ENCODE measurements at regions not wholly inside any gene's neighbourhood (a gene's known extent, or its start where the extent isn't known, plus 50 kb on each side); places are given as distances from the start of the nearest gene placed in this dataset.
"Not testable (repeated sequence)": the region's sequence is repeated elsewhere in the genome, so short reads cannot be mapped to it uniquely, and the experiment has no call there.

DNA sequence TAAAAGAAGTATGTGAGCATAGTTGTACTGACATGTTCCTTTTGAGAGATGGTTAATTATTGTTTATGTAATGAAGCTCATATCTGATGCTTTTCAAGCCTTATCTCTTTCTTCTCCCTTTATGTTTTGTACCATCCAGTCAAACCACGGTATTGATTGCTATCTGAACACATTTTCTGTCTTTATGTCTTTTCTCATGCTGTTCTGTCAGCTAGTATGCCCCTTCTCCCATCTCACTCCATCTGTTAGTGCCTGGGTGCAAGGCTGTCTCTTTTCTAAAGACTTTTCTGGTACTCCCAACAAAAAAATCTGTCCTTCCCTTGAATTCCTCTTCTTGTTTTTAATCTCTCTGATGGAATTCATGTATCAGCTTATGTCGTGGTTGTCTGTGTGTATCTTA, 883.8 kb upstream of the IGFBP7 start:
- DNase-seq = no peak

DNA sequence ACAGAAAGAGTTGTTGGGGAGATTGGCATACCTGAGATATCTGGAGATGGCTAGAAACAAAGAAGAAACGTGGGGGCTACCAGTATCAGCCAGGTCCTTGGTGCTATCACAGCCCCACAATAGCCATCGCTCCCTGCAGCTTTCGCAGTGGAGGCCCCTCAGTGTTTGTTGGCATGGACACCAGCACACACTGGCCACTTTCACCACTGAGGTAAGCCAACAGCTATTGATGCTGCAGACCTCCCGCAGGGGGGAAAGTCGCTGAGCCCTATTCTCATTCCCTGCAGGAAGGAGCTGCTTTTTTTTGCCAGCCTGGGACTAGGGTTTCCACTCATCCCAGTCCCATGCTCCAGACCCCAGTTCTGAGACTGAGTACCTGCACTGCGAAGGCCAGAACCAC, 879.2 kb upstream of the IGFBP7 start:
- DNase-seq = no peak

DNA sequence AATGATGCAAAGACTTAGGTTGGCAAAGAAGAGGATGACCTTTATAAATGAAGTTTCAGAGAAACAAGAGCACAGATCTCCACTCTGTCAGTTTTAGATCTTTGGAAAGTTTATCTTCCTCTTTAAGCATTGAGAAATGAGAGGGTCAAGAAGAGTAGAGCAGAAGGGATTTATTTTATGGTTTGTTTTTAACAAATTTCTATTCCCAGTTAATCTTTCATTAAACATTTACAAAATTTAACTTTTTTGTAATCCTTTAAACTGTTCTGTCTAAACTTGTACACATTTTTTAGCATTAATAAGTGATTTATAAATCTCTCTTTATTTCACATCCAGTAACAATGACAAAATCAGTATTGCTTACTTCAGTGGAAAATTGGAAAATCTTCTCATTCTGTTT, 875.0 kb upstream of the IGFBP7 start:
- DNase-seq = no peak

DNA sequence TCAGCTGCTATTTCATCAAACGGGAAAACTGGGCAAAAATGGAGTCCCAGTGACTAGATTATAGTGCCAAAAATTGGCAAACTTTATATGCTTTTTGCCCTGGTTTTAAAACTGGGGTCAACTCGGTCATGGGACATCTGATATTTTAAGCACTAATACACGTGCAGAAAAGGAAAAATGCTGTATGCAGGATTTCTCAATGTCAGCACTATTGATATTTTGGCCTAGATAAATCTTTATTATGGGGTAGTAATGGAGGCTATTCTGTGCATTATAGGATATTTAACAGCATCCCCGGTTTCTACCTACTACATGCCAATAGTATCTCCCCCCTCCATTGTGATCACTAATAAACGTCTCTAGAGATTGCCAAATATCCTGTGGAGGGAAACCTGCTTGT, 870.9 kb upstream of the IGFBP7 start:
- DNase-seq = no peak

DNA sequence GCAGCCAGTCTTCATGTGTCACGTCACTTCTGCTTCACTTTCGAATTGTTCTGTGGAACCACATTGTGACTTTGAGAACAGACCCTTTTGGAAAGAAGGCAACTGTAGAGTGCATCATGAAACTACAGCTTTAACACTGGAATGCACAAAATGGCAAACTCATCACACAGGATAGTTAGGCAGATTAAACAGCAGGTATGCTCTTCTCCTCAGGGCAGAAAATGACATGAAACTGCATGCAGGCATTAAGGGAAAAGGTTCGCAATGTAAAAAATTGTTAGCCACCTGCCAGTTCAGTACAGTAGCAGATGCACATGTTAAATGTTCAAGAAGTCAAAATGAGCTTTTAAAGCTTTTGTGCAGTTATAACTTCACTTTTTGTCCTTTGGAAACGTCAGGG, 864.6 kb upstream of the IGFBP7 start:
- no peak for DNase-seq

DNA sequence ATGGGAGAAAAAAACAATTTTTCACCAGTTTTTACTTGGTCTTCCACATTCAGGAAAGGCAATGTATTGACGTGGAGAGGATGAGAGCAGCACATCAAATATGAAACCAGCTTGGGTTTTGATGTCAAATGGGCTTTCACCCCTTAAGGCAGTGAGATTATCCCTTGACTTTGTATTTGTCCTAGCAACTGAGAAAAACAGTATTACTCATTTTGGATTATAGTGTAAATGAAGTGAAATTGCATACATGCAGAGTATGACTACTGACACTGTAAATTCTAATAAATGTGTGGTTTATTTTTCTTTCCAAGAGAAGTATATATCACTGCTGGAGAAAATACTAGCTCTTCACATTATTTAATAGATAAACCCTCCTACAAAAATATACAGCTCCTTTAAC, 863.6 kb upstream of the IGFBP7 start:
- DNase-seq = no peak

DNA sequence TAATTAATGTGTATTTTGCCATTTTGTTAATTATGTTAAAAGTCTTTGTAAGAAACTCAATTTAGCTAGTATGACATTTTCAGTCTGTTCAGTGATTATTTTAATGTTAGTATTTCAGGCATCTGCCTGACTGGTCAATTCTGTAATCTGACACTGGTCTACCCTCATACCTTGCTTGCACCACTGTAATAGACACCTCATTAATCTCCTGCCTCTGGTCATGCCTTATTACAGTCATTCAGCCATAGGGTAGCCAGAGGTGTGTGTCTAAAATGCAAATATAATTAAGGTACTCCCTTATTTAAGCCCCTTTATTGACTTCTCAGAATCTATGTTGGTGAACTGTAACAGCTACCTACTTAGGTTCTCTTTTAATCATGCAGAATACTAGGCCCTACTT, 861.1 kb upstream of the IGFBP7 start:
- no peak for DNase-seq

DNA sequence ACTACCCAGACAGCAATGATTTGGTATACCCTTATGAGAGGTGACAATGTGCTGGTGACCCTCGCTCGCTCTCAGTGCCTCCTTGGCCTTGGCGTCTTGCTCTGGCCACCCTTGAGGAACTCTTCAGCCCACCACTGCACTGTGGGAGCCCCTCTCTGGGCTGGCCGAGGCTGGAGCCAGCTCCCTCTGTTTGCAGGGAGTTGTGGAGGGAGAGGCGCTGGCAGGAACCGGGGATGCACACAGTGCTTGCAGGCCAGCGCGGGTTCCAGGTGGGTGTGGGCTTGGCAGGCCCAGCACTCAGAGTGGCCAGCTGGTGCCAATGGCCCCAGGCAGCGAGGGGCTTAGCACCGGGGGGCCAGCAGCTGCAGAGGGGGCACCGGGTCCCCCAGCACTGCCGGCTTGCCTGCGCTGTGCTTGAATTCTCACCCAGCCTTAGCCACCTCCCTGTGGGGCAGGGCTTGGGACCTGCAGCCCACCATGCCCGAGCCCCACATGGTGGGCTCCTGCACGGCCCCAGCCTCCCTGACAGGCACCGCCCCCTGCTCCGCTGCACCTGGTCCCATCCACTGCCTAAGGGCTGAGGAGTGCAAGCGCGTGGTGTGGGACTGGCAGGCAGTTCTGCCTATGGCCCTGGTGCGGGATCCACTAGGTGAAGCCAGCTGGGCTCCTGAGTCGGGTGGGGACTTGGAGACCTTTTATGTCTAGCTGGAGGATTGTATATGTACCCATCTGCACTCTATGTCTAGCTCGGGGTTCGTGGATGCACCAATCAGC, 857.0 kb upstream of the IGFBP7 start:
- no peak for DNase-seq

DNA sequence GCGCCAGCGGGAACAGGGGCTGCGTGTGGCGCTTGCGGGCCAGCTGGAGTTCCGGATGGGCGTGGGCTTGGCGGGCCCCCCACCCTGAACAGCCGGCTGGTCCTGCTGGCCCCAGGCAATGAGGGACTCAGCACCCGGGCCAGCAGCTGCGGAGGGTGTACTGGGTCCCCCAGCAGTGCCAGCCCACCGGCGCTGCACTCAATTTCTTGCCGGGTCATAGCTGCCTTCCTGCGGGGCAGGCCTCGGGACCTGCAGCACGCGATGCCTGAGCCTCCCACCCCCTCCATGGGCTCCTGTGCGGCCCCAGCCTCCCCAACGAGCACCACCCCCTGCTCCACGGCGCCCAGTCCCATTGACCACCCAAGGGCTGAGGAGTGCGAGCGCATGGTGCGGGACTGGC, 855.2 kb upstream of the IGFBP7 start:
- not testable (repeated sequence) for DNase-seq

DNA sequence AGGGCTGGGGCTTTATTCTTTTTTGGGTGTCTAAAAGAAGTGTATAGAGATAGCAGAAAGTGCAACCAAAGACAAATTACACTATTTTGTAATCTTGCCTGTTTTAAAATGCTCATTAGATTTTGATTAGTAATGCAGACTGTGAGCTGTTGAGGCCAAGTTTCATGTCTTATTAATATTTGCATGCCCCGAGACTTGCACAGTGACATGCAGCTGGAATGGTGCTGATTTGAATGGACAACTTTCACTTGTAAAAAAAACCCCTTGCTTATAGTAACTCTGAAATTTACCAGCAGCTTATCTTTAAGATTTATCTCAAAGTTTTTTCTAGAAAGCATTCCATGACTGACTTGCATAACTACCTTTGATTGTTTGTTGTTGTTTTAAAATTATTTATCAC, 835.1 kb upstream of the IGFBP7 start:
- DNase-seq = no peak

DNA sequence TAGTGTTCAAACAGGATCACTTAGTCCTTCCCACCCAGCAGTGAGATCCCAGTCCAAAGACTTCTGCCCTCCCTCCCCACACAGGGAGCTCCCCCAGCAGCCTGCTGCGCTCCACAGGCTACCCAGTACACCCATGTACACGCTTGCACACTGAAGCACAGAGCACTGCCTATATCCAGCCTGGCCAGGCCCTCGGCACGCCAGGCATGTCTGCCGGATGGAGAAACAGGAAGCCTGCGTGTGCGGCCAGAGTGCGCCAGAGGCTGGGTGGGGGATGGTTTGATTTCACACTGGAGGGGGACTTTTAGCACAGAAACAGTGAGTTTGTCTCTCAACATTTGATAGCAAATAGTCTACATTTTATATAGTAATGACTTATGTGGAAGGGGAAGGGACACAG, 833.5 kb upstream of the IGFBP7 start:
- no peak for DNase-seq

DNA sequence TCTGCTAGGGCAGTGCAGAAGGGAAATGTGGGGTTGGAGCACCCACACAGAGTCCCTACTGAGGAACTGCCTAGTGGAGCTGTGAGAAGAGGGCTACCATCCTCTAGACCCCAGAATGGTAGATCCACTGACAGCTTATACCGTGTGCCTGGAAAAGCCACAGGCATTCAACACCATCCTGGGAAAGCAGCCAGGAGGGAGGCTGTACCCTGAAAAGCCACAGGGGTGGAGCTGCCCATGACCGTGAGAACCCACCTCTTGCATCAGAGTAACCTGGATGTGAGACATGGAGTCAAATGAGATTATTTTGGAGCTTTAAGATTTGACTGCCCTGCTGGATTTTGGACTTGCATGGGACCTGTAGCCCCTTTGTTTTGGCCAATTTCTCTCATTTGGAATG, 827.1 kb upstream of the IGFBP7 start:
- not testable (repeated sequence) for DNase-seq

DNA sequence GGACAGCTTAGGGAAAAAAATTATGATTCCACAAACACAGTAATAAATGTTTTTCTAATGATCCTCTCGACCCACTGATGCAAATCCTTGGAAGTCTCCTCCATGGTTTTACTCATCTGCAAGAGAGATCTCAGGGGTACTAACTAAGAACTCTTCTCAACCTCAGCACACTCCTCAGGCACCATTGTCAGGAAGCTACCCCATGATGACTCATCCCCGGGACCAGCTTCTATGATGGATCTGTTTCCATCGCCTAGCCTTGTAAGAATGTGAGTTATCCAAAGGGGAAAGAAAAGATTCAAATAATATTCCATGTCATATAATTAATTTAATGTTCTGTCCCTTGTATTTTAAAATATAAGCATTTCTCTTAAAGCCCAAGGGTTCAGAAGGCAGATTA, 816.1 kb upstream of the IGFBP7 start:
- no peak for DNase-seq

DNA sequence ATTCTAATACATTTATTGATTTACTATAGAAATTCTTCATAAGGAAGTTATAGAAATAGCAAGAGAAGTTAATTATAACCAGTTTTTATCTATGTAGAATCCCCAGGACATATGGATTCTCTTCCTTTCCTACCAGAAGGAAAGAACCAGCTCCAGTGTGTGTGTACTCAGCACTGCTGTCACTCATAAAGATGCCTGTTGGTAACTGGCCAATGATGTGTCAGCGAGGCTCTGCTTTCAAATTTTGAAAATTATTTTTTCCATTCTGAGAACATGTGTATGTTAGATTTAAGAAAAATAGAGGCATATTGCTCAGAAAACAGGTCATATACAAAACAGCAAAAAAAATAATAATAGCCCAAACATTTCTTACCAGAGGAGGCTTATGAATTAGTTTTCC, 814.8 kb upstream of the IGFBP7 start:
- no peak for DNase-seq

DNA sequence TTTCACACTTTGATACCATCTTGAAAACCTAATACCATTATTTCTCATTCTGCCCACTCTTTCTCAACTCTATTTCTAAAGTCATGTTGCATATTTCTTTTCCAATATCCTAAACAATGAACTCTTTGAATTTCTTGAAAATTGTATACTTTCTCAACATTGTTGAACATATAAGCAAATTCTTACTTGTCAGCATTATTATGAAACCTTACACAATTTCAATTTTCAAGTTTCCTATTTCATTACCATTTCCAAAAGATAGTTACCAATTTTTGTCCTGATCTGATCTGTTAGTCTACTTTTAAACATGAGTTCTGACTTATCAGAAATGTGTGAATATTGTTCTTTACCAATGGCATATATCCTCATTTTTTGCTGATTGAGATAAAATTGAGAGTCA, 806.3 kb upstream of the IGFBP7 start:
- DNase-seq = no peak

DNA sequence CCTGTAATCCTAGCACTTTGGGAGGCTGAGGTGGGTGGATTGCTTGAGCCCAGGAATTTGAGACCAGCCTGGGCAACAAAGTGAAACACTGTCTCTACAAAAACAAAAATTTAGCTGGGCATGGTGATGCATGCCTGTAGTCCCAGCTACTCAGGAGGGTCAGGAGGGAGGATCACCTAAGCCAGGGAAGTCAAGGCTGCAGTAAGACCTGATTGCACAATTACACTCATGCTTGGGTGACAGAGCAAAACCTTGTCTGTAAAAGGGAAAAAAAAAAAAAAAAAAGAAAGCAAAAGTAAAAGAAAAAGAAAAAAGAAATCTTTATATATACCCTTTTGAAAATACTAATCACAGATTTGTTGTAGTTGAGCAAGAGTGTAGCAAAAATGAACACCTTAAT, 801.0 kb upstream of the IGFBP7 start:
- no peak for DNase-seq

DNA sequence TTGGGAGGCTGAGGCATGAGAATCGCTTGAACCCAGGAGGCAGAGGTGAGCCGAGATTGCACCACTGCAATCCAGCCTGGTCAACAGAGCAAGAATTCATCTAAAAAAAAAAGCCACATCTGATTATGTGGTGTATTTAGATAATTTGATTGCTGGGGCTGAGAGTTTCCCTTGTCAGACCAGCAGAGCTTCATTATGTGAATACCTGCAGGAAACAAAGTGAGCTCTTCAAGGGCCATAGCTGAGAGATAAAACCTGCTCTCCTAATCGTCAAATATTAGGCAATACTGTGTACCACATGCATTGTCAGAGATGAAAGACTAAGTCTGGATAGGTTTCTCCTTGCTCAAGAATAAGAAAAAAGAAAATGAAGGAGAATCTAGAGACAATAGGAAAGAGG, 800.0 kb upstream of the IGFBP7 start:
- DNase-seq = no peak

DNA sequence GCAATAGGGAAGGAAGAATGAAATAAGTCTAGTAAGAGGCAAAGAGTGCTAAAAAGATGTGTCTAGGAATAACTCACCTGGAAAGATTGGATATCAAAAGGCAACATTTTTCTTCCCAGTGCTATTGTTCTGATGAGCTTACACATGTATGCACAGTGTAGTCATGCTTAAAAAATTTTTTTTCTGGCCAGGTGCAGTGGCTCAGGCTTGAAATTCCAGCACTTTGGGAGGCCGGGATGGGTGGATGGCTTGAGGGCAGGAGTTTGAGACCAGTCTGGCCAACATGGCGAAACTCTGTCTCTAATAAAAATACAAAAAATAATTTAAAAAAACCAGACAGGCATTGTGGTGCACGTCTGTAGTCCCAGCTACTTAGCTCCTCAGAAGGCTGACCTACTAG, 795.8 kb upstream of the IGFBP7 start:
- no peak for DNase-seq

DNA sequence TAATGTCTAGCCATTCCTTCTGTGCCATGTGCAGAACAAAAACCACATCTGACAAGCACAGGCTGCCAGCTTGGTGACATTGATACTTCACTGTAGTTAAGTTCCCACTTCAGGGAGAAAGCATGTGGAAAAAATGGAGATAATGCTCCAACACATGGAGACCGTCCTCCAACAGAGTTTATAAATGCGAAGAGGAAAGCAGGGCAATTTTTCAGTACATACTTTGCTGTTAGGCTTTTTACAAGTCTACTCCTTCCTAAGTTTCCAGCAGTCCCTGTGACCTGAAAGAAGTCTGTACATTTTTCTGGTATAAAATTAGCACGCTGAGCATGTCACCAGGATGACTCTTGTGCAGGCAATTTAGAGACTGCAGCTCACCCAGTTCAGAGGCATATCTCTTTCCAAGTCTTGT, 766.9 kb upstream of the IGFBP7 start:
- no peak for DNase-seq

DNA sequence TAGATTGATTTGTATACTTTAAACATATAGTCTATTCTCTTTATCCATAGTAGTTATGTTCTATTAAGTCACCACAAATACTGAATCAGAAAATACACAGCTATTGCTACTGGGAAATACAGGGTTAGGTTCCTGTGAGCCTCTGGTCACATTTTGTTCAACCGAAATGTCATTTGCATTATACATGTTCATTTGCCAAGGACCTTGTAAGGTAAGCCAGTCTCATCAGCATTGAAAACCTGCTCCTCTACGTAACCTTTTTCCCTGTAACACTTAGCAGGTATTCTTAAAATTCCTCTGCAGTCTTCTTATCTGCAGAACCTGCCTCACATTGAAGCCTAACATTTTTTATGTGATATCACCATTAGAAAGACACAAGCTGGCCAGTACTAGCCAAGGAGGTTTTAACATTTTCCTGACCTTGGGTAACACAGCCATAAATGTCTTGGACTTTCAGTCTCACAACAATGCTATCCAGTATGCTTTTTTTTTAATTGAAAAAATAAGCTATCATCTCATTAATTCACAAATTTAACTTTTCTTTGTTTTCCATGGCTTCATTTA, 765.7 kb upstream of the IGFBP7 start:
- DNase-seq = no peak

DNA sequence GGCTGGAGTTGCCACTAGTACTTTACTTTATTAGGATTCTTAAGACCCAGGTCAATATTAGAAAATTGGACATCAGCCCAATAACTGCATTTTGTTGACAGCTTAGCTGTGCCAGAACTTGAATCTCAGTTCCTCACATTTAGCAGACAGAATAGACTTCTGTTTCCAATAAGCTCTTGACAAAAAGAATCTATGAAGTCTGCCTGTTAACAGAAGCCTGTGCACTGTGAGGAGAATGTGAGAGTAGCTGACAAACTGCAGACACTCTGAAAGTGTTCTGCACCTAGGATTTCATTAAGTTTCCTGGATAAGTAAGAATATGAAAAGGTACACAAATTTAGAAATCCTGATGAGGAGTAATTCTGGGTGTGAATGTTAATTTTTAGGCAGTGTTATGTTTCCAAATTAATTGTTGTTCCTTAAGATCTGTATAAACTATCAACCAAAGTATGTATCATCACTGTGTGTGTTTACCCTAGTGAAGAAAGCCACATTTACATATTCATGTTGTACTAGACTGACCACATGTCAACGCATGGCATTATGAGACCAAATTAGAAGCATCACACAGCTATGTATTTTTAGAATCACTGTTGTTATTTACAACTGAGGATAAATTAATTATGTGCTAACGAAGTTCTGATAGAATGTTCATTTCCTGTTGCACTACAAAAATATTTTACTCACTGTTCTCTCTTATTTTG, 756.4 kb upstream of the IGFBP7 start:
- no peak for DNase-seq

DNA sequence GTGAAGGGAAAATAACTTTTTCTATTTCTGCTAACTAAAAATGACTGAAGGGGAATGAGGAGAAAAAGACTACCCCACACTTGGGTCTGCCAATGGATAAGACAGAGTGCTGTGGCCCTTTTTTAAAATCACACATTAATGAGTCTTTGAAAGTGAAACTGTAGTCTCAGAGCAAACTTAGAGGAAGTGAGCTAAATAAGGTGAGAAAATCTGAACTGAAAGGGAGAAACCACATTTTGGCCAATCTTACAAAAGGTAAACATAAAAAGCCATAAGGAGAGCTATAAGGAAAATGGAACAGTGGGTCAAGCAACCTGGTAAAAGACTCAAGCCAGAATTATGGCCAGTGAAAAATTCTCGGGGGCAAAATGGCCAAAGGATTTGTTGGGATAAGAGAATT, 755.1 kb upstream of the IGFBP7 start:
- no peak for DNase-seq

DNA sequence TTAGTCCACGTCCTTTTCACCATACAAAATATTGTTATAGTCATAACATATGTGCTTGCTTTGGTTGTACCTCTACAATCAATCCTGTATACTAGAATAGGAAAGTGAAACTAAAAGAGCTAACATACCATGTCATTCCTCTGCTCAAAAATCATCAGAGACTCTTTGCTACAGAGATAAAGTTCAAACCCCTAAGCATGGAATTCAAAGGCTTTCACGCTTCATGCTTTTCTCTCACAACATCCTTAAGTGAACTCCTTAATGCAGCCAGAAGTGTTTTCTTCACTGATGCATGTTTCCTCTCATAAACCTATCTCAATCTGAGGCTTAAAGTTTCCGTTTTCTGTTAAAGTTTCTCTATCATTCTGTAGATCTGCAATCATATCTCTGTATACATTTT, 744.6 kb upstream of the IGFBP7 start:
- DNase-seq = no peak

DNA sequence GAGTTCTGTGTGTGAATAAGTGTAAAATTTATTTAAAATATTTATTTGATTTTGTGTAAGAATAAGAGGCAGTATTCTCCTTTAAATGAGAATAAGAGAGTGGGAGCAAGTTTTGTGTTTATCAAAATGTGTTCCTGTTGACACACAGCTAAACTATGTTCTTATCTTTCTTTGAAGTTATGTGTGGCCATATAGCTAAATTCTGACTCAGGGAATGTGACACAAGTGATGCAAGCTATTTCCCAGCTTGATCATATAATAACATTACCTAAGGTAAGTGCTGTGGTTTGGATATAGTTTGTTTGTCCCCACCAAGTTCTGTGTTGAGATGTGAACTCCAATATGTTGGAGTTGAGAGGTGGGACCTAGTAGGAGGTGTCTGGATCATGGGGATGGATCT, 740.0 kb upstream of the IGFBP7 start:
- DNase-seq = no peak

DNA sequence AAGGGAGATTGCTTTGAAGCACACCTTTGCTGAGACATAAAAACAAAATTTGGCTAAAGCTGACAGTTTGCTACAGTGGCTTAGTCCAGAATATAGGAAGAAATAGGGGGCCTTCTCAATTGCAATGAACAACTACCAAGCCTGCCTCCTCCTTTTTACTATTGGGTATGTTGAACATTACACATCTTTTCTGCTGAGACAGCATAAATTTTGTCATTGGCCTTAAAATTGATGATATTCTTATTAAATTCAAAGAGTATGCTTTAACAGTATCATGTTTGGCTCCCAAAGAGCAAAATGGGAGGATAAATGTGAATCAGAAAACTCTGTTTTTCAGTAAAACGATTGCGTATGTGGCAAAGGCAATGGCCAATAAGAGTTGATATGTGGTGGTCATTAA, 721.9 kb upstream of the IGFBP7 start:
- no peak for DNase-seq
